ENCODE measurements at regions not wholly inside any gene's neighbourhood (a gene's known extent, or its start where the extent isn't known, plus 50 kb on each side); places are given as distances from the start of the nearest gene placed in this dataset.
"Not testable (repeated sequence)": the region's sequence is repeated elsewhere in the genome, so short reads cannot be mapped to it uniquely, and the experiment has no call there.

DNA sequence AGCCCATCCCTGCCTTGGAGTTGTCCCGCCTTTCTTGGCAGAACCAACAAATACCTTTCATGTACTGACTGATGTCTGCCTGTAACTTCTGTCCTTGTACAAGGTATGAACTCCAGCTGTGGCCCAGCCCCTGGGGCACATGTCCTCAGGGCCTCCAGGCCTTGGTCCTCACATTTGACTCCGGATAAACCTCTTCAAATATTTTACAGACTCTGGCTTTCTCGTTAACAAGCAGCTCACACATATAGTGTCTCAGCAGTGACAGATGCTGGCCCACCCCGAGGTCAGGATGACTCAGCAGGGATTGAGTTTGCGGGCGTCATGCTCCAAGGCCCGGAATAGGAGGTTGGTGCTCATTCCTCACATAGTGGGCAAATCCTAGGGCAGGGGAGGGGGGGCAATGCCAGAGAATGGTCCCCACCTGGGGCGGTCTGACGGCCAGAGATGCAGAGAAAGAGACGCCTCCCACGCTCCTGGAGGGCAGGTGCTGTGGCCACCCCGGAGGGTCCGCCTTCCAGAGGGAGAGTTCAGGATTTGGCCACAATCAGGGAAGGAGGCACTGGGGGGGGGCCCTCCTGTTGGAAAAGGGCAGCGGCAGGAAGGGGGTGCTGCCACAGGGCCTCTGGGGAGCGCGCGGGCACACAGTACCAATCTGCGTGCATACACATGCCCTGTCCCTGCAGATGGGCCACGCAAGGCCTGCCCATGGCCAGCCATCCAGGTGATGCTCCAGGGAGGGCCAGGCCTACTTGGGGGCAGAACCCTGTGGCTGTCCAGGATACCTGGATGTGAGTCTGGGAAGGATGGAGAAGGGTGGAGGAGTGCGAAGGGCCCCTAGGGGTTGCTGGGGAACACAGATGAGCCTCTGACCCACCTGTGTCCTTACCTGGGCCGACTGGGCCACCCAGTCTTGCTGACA lies 58.2 kb upstream of the SPN start:
- TF ChIP-seq, protein P1, sequence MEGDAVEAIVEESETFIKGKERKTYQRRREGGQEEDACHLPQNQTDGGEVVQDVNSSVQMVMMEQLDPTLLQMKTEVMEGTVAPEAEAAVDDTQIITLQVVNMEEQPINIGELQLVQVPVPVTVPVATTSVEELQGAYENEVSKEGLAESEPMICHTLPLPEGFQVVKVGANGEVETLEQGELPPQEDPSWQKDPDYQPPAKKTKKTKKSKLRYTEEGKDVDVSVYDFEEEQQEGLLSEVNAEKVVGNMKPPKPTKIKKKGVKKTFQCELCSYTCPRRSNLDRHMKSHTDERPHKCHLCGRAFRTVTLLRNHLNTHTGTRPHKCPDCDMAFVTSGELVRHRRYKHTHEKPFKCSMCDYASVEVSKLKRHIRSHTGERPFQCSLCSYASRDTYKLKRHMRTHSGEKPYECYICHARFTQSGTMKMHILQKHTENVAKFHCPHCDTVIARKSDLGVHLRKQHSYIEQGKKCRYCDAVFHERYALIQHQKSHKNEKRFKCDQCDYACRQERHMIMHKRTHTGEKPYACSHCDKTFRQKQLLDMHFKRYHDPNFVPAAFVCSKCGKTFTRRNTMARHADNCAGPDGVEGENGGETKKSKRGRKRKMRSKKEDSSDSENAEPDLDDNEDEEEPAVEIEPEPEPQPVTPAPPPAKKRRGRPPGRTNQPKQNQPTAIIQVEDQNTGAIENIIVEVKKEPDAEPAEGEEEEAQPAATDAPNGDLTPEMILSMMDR (IDR thresholded peaks at IDR 0.05; ENCODE audit: low read depth, low read length) = not testable (repeated sequence)
- TF ChIP-seq EZH2phosphoT487 (IDR thresholded peaks at IDR 0.05; ENCODE audit: low read depth) = not testable (repeated sequence)

Measured in OCI-LY3 (cell line).